IPS-20b (cell line): ENCODE measurements at regions not wholly inside any gene's neighbourhood (a gene's known extent, or its start where the extent isn't known, plus 50 kb on each side); places are given as distances from the start of the nearest gene placed in this dataset.
"Not testable (repeated sequence)": the region's sequence is repeated elsewhere in the genome, so short reads cannot be mapped to it uniquely, and the experiment has no call there.

Experiments used
- H3K27ac ChIP-seq: one replicate; pipeline ENCODE4 v1.5.1; 2013; ENCODE audit warnings: low read length
- H3K27me3 ChIP-seq: 2 replicates; pipeline ENCODE4 v1.6.1; 2013; ENCODE audit warnings: mild to moderate bottlenecking, low read length, inconsistent platforms; ENCODE audit not compliant: insufficient read depth
- H3K36me3 ChIP-seq: 2 replicates; pipeline ENCODE4 v1.6.1; 2013; ENCODE audit warnings: low read depth, mild to moderate bottlenecking, inconsistent platforms, low read length, moderate library complexity; ENCODE audit not compliant: insufficient read depth
- H3K4me1 ChIP-seq: 2 replicates; pipeline ENCODE4 v1.6.1; 2013; ENCODE audit warnings: mild to moderate bottlenecking, control low read depth, inconsistent platforms, low read length, moderate library complexity; ENCODE audit not compliant: insufficient read depth
- H3K4me3 ChIP-seq: 2 replicates; pipeline ENCODE4 v1.5.1; 2013; ENCODE audit warnings: mild to moderate bottlenecking, low read length, inconsistent platforms
- H3K9ac ChIP-seq: 2 replicates; pipeline ENCODE4 v1.6.1; 2013; ENCODE audit warnings: low read depth, mild to moderate bottlenecking, inconsistent platforms, low read length, moderate library complexity
- H3K9me3 ChIP-seq: 2 replicates; pipeline ENCODE4 v1.6.1; 2013; ENCODE audit warnings: mild to moderate bottlenecking, low read depth, low read length, inconsistent platforms; ENCODE audit not compliant: insufficient read depth

DNA sequence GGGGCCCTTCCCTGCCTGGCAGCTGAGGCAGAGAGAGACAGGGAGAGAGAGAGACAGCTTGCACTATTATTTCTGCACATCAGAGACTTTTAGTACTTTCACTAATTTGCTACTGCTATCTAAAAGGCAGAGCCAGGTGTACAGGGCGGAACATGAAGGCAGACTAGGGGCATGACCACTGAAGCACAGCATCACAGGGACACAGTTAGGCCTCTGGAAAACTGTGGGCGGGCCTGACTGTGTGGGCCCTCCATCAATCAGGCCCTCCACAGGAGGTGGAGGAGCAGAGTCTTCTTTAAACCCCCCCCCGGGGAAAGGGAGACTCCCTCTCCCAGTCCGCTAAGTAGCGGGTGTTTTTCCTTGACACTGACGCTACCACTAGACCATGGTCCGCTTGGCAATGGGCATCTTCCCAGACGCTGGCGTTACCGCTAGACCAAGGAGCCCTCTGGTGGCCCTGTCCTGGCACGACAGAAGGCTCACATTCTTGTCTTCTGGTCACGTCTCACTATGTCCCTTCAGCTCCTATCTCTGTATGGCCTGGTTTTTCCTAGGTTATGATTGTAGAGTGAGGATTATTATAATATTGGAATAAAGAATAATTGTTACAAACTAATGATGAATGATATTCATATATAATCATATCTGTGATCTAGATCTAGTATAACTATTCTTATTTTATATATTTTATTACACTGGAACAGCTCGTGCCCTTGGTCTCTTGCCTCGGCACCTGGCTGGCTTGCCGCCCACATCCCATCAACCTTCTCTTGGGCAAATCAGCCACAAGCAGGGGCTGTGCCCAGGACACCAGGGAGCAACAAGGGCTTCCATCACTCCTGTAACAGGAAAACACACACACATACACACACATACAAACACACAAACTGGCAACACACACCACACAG, 60.7 kb upstream of the PPP2R2D start:
- not testable (repeated sequence) for H3K4me3 ChIP-seq, H3K9me3 ChIP-seq, H3K27me3 ChIP-seq, H3K36me3 ChIP-seq, H3K9ac ChIP-seq, H3K27ac ChIP-seq, H3K4me1 ChIP-seq

DNA sequence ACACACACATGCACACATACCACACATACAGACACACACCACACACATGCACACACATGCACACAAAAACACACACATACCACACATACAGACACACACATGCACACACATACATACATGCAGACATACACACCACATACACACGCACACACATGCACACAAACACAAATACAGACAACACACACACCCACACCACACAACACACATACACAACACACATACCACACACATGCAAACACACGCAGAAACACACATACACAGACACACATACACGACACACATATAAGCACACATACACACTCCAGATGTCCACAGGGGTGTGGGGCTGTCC, 60.1 kb upstream of the PPP2R2D start:
- H3K27ac ChIP-seq: no peak overlapping the region
- H3K36me3 ChIP-seq: no peaks in the 10 kb centered on the region
- H3K9me3 ChIP-seq: no peaks in the 10 kb centered on the region; the same call in 1 of the 2 replicates
- peaks cover 5% of the 10 kb centered on the region; the same call in 1 of the 2 replicates for H3K4me1 ChIP-seq
- no peaks in the 10 kb centered on the region for H3K27me3 ChIP-seq
- no peak overlapping the region for H3K4me3 ChIP-seq
- no peak overlapping the region for H3K9ac ChIP-seq

DNA sequence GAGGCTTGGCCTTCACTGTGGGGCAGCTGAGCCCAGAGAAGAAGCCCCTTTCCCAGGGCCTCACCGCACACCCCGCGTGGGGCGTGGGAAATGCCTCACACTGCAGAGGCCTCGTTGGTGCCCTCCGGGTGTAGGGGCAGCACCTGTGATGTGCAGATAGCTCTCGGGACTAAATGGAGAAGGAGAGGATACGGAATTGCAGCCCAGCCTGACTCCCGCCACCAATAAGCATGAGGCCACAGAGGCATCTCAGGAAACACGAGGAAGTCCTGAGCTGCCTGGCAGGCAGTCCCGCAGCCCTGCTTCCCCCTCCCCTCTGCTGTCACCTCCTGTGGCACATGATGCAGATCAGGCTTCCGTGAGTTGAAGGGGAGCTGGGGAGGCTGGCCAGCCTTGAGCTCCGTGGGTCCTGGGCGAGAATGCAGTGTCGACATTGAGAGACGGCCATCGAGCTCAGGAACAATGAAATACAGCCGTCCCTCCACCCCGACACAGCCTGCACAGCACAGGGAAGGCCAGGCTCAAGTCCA, 59.6 kb upstream of the PPP2R2D start:
- Histone ChIP-seq H3K4me3 (no peak overlapping the region), H3K27me3 (no peaks in the 10 kb centered on the region), H3K36me3 (no peaks in the 10 kb centered on the region), H3K27ac (no peak overlapping the region), H3K4me1 (peaks cover 2% of the 10 kb centered on the region; the same call in 1 of the 2 replicates), H3K9ac (no peak overlapping the region), H3K9me3 (no peaks in the 10 kb centered on the region; the same call in 1 of the 2 replicates)

DNA sequence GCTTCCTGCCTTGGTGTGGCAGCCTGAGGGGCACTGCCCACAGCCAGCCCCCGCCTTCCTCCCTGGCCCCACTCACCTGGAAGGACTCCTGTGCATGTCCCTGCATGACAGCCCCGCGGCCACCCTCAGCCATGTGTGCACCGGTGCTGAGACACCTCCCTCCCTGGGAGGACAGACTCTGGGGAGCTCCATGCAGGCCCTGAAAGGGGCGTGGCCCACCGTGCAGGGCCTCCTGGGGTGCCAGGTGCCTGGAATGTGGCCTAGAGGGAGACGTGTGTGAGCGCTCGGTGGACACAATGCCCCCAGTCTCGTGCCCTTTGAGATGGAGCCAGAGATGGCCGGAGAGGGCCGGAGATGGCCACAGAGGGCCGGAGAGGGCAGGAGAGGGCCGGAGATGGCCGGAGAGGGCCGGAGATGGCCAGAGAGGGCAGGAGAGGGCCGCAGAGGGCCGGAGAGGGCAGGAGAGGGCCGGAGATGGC, 59.1 kb upstream of the PPP2R2D start:
- Histone ChIP-seq H3K27me3 (no peaks in the 10 kb centered on the region), H3K27ac (no peak overlapping the region), H3K9ac (no peak overlapping the region), H3K36me3 (no peaks in the 10 kb centered on the region), H3K4me3 (no peak overlapping the region), H3K9me3 (no peaks in the 10 kb centered on the region; the same call in 1 of the 2 replicates), H3K4me1 (no peaks in the 10 kb centered on the region)

DNA sequence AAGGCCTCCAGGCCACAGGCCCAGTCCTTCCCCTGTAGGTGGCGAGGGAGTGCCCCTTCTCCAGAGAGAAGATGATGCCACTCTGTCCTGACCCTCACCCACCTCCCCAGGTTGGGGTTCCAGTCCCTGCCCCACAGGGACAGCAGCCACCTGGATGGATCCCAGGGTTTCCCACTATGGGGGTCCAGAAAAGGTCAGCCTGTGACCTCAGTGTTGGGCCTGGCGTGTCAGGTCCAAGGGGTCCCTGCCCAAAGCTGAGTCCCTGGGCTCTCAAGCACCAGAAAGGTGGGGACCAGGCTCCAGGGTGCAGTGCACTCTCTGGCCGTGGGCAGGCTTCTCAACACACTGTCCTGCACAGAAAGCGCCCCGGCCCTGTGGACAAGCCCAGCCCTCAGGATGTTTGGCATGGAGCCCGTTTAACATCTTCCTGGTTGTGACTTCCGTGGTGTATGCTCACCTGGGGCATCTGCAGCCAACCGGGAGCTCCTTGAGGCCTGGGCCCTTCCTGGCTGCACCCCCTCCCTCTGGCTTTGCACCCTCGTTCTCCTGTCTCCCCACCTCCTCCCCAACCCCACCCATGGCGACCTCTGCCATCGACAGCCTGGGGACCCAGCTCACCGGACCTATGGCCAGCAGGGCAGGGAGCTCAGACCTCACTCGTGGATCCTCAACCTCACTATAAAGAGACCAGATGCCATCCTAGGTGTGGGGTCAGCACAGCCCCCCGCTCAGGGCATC, 58.3 kb upstream of the PPP2R2D start:
- Histone ChIP-seq H3K36me3 (no peaks in the 10 kb centered on the region), H3K27ac (no peak overlapping the region), H3K27me3 (no peaks in the 10 kb centered on the region), H3K9me3 (no peaks in the 10 kb centered on the region; the same call in 1 of the 2 replicates), H3K4me3 (no peak overlapping the region), H3K9ac (no peak overlapping the region), H3K4me1 (no peaks in the 10 kb centered on the region)

DNA sequence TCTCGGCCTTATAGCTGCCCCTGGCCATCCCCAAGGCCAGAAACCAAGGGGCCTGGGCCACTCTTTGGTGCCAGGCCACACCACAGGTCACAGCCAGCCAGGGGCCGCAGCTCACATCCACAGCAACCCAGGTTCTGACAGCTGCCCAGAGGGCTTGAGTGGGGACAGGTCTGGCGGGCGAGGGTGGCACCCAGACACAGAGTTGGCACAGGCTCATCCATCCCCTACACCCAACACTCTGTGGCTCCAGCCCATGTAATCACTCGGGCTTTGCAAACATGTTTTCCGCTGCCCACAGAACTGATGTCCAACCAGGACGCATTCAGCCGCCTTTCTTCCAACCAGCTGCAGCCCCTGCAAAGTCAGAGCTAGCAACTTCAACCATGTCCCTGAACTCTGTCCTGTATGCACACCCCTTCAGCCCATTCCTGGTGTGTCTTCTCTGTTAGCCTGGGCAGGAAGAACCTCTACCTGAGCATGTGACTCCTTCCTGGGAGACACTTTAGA, 57.7 kb upstream of the PPP2R2D start:
- H3K9me3 ChIP-seq: no peaks in the 10 kb centered on the region; the same call in 1 of the 2 replicates

DNA sequence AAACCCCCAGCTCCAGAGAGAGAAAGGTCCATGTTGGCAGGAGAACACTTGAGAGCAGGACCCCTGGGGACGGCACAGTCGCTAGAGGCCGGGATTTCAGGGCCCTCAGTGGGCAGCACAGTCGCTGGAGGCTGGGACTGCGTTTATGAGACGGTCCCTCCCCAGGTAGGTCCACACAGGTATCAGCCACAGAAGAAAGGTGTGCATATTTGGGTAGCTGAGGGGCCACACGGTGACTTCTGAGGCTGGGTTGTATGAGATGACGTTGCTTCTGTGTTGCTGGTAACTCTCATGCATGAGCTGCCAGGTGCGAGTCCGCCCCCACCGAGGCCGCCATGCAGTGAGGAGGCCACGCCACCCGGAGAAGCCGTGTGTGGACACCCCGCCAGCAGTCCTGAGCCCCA, 56.9 kb upstream of the PPP2R2D start:
- Histone ChIP-seq H3K27ac (no peak overlapping the region), H3K9ac (no peak overlapping the region), H3K9me3 (no peaks in the 10 kb centered on the region; the same call in 1 of the 2 replicates), H3K36me3 (no peaks in the 10 kb centered on the region), H3K4me1 (no peaks in the 10 kb centered on the region), H3K27me3 (no peaks in the 10 kb centered on the region), H3K4me3 (no peak overlapping the region)

More for the DNA sequence above, 57.7 kb upstream of the PPP2R2D start:
- Histone ChIP-seq H3K4me3 (no peak overlapping the region), H3K36me3 (no peaks in the 10 kb centered on the region), H3K9ac (no peak overlapping the region), H3K4me1 (no peaks in the 10 kb centered on the region), H3K27ac (no peak overlapping the region), H3K27me3 (no peaks in the 10 kb centered on the region)

DNA sequence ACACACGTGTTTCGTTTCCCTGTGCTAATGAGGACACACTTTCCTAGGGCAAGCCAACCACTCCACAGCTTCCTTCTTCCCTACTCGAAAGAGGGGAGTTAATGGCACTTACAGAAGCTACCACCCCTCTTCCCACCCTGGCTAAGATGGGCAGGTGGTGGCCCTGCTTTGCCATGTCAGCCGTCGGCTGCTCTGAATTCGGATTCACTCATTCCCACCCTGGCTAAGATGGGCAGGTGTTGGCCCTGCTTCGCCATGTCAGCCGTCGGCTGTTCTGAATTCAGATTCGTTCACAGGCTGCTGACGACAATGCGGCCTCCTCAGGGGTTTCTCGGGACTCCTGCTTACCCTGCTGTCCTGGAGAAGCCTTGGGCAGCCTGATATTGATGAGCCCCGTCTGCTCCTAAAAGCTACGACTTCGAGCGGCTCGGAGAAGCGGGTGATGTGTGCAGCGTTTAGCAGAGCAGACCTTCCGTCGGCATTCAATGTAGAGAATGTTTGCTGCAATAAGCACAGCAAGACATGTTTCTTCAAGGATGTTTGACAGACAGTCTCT, 56.2 kb upstream of the PPP2R2D start:
- H3K9ac ChIP-seq: no peak overlapping the region
- H3K27me3 ChIP-seq: no peaks in the 10 kb centered on the region
- H3K4me3 ChIP-seq: no peak overlapping the region
- no peaks in the 10 kb centered on the region for H3K4me1 ChIP-seq
- no peaks in the 10 kb centered on the region for H3K36me3 ChIP-seq
- H3K9me3 ChIP-seq: no peaks in the 10 kb centered on the region
- no peak overlapping the region for H3K27ac ChIP-seq

DNA sequence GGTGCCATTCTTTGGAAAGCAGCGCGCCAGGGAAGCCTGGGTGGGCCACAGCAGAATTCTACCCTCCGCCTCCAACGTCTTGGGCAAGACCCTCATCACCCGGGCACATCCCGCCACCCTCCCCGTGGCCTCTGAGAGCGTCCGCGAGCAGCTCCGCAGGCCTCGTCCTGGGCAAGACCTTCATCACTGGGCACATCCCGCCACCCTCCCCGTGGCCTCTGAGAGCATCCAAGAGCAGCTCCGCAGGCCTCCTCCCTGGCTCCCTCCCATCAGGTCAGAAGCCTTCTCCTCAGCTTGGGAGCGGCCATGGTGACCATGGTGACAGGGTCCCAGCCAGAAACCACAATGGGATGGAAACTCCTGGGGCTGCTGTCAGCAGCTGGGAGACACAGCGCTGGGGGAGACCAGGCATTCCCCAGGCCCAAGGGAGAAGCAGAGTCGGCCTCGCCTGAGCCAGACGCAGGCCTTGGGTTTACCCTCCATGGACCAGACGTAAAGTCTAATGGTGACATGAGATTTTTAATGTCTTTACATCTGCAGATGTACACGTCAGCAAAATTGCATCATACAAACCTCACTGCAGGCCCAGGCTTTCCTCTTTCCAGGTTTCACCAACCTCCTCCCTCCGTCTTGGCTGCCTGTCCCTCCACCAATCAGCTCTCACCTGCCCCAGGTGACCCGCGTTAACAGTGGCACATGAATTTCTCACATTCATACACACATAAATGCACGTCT, 55.1 kb upstream of the PPP2R2D start:
- no peaks in the 10 kb centered on the region for H3K9me3 ChIP-seq
- H3K4me3 ChIP-seq: no peak overlapping the region
- no peak overlapping the region for H3K9ac ChIP-seq
- no peaks in the 10 kb centered on the region for H3K36me3 ChIP-seq
- no peaks in the 10 kb centered on the region for H3K27me3 ChIP-seq
- H3K27ac ChIP-seq: no peak overlapping the region
- H3K4me1 ChIP-seq: no peaks in the 10 kb centered on the region

DNA sequence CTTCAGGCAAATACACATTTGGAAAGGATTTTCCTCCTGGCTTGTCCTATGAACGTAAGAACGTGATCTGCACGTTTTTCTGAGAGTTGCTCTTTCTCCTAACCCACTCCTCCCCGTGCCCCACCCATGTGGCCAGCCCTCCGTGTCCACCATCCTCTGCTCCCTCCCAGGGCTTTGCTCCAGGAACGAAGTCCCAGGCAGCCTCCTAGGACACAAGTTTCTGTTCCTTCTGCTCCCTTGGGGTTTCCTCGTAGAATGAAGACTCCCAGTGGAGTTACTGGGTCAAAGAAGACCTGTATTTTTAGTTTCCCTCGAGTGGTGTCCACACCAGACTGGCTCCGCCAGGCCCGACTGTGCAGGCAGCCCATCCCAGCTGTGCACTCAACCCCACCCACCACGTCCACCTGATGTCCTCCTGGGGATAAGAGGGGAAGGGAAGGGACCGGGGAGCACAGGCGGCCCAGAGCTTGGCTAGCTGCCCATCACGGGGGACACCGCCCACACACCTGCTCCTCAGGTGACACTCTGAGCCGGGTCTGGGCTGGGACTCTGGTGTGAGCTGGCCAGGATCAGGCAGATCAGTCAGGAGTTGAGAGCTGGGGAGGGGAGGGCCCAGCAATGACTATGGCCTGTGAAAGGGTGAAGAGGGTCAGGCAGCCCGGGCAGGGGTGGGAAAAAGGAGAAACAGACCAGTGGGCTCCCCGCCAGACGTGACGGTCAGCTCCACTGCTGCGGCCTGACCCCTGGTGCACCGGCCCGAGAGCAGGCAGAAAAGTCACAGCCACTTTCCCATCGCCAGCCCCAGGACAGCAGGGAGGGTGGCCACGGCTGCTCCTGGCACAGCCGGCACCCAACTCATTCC, 54.3 kb upstream of the PPP2R2D start:
- Histone ChIP-seq H3K4me3 (no peak overlapping the region), H3K4me1 (no peaks in the 10 kb centered on the region), H3K36me3 (no peaks in the 10 kb centered on the region), H3K9ac (no peak overlapping the region), H3K9me3 (no peaks in the 10 kb centered on the region; the same call in 1 of the 2 replicates), H3K27ac (no peak overlapping the region), H3K27me3 (no peaks in the 10 kb centered on the region)
